ENCODE measurements at regions not wholly inside any gene's neighbourhood (a gene's known extent, or its start where the extent isn't known, plus 50 kb on each side); places are given as distances from the start of the nearest gene placed in this dataset.
"Not testable (repeated sequence)": the region's sequence is repeated elsewhere in the genome, so short reads cannot be mapped to it uniquely, and the experiment has no call there.

- H3K4me3 ChIP-seq (ENCODE audit: low read length) = no peak overlapping the region
- peak; percentile 83 for DNase-seq (ENCODE audit: low read depth)
- TF ChIP-seq, protein P1, sequence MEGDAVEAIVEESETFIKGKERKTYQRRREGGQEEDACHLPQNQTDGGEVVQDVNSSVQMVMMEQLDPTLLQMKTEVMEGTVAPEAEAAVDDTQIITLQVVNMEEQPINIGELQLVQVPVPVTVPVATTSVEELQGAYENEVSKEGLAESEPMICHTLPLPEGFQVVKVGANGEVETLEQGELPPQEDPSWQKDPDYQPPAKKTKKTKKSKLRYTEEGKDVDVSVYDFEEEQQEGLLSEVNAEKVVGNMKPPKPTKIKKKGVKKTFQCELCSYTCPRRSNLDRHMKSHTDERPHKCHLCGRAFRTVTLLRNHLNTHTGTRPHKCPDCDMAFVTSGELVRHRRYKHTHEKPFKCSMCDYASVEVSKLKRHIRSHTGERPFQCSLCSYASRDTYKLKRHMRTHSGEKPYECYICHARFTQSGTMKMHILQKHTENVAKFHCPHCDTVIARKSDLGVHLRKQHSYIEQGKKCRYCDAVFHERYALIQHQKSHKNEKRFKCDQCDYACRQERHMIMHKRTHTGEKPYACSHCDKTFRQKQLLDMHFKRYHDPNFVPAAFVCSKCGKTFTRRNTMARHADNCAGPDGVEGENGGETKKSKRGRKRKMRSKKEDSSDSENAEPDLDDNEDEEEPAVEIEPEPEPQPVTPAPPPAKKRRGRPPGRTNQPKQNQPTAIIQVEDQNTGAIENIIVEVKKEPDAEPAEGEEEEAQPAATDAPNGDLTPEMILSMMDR (IDR thresholded peaks at IDR 0.05; ENCODE audit: insufficient read depth, low read depth, low read length, missing control alignments) = no peak
These were observed 59.6 kb upstream of the P3H2 start for GRCh38 chr3:190180268-190180667.

GRCh38 chr3:190178779-190179178, 58.1 kb upstream of the P3H2 start:
- peak; percentile 82 for DNase-seq (ENCODE audit: low read depth)
- H3K4me3 ChIP-seq (ENCODE audit: low read length) = no peak overlapping the region
- TF ChIP-seq, protein P1 (IDR thresholded peaks at IDR 0.05; ENCODE audit: insufficient read depth, low read depth, low read length, missing control alignments) = no peak

DNA sequence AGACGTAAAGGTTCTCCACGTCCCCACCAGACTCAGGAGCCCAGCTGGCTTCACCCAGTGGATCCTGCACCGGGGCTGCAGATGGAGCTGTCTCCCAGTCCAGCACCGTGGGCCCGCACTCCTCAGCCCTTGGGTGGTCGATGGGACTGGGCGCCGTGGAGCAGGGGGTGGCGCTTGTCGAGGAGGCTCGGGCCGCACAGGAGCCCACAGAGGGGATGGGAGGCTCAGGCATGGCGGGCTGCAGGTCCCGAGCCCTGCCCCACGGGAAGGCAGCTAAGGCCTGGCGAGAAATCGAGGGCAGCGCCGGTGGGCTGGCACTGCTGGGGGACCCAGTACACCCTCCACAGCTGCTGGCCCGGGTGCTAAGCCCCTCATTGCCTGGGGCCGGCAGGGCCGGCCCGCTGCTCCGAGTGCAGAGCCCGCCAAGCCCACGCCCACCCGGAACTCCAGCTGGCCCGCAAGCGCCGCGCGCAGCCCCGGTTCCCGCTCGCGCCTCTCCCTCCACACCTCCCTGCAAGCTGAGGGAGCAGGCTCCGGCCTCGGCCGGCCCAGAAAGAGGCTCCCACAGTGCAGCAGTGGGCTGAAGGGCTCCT, 56.3 kb upstream of the P3H2 start:
- H3K4me3 ChIP-seq (ENCODE audit: low read length); DNase-seq (ENCODE audit: low read depth): not testable (repeated sequence)

GRCh38 chr3:190176106-190176505, 55.4 kb upstream of the P3H2 start:
- DNase-seq (ENCODE audit: low read depth); H3K4me3 ChIP-seq (ENCODE audit: low read length): not testable (repeated sequence)

GRCh38 chr3:190175490-190175889, 54.8 kb upstream of the P3H2 start:
- TF ChIP-seq, protein P1 (IDR thresholded peaks at IDR 0.05; ENCODE audit: insufficient read depth, low read depth, low read length, missing control alignments) = no peak

DNA sequence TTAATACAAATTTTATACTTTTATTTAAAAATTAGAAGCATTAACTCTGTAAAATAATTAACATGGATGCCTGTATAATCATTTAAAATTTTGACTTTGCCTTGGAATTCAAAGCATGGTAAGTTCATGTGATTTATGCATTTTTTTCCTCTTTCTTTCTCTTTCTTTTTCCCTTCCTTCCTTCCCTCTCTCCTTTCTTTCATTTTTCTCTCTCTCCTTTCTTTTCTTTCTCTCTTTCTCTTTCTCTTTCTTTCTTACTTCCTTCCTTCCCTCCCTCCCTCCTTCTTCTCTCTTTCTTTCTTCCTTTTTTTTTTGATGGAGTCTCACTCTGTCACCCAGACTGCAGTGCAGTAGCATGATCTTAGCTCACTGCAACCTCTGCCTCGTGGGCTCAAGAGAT, 53.8 kb upstream of the P3H2 start:
- TF ChIP-seq, protein P1 (IDR thresholded peaks at IDR 0.05; ENCODE audit: insufficient read depth, low read depth, low read length, missing control alignments) = no peak
- DNase-seq (ENCODE audit: low read depth) = no peak
- no peak overlapping the region for H3K4me3 ChIP-seq (ENCODE audit: low read length)

More at GRCh38 chr3:190175490-190175889, 54.8 kb upstream of the P3H2 start:
- DNase-seq (ENCODE audit: low read depth) = peak; percentile 60
- H3K4me3 ChIP-seq (ENCODE audit: low read length) = no peak overlapping the region

DNA sequence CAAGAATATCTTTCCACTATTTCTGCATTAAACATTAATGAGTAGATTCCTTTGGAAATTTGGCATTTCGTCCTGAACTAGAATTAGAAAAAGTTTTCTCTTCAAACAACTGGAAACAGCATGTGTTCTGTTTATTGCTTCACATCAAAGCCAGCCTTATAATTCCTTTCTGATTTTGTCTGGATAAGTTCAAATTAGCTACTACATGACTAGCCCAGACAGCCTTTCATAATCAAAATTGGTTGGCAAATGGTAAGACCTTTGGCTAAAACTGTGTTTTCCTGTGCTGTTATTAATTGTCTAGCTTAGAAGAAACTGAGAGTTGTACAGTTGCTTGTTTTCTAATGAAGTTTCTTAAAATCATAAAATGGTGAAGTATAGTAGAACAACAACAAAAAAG, 52.7 kb upstream of the P3H2 start:
- TF ChIP-seq, protein P1 (IDR thresholded peaks at IDR 0.05; ENCODE audit: insufficient read depth, low read depth, low read length, missing control alignments) = no peak
- no peak for DNase-seq (ENCODE audit: low read depth)
- no peak overlapping the region for H3K4me3 ChIP-seq (ENCODE audit: low read length)

DNA sequence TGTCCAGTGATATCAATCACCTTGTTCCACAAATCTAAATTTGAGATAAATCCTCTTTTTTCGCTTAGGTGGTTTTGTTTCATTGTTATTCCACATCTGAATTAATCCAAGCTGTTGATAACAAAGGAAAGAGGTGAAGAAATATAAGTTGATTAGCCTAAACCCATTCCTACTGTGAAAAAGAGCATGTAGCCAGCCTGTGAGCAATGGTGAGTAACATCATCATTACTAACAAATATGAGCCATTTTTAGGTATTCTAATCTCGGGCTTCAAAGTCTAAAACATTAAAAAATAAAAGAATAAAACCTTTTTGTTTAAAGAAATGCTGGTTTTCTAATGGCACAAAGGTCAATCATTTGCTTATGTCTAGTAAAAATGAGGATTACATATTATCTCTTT, 52.1 kb upstream of the P3H2 start:
- no peak overlapping the region for H3K4me3 ChIP-seq (ENCODE audit: low read length)
- TF ChIP-seq, protein P1 (IDR thresholded peaks at IDR 0.05; ENCODE audit: insufficient read depth, low read depth, low read length, missing control alignments) = no peak
- DNase-seq (ENCODE audit: low read depth) = peak; percentile 72

Data from epithelial cell of esophagus (primary cell).